Gastroesophageal sphincter (tissue), 4 donors: ENCODE measurements at regions not wholly inside any gene's neighbourhood (a gene's known extent, or its start where the extent isn't known, plus 50 kb on each side); places are given as distances from the start of the nearest gene placed in this dataset.

ENCODE experiments used
- ATAC-seq: fragments of 150-250 bp; one replicate; pipeline ENCODE4 v1.9.1; 2016; ENCODE audit warnings: mild to moderate bottlenecking, moderate library complexity
- H3K27ac ChIP-seq, 4 donors: fragments of 200-600 bp; sonication (generic) in 3 of 4; 1 replicate in 3 of 4; 2 replicates in 1 of 4; pipeline ENCODE4 v1.5.1; 2016 to 2019
- H3K27me3 ChIP-seq: fragments of 200-600 bp; sonication (generic); one replicate; pipeline ENCODE4 v1.5.1; 2019
- H3K36me3 ChIP-seq, 2 donors: fragments of 200-600 bp; sonication (generic); one replicate each; pipeline ENCODE4 v1.5.1; 2019; ENCODE audit warnings: control low read depth in 1 of 2
- H3K4me1 ChIP-seq, 3 donors: fragments of 200-600 bp; sonication (generic); 1 replicate in 2 of 3; 2 replicates in 1 of 3; pipeline ENCODE4 v1.5.1; 2016 to 2019; ENCODE audit warnings: control low read depth in 2 of 3
- H3K4me3 ChIP-seq, 2 donors: fragments of 200-600 bp; sonication (generic); one replicate each; pipeline ENCODE4 v1.5.1; 2019; ENCODE audit warnings: mild to moderate bottlenecking in 1 of 2, moderate library complexity in 1 of 2
- H3K9me3 ChIP-seq, 3 donors: fragments of 200-600 bp; sonication (generic); one replicate each; pipeline ENCODE4 v1.5.1; 2017 to 2019; ENCODE audit warnings: control low read depth in 2 of 3
- CTCF ChIP-seq, 4 experiments: fragments of 200-600 bp in 2 of 4; fragments of 450-650 bp in 2 of 4; sonication (generic) in 1 of 4; IDR thresholded peaks; one replicate each; pipeline ENCODE4 v1.5.1; 2017 to 2019; ENCODE audit warnings: antibody characterized with exemption in 4 of 4, mild to moderate bottlenecking in 2 of 4, moderate library complexity in 2 of 4
- EP300 ChIP-seq: sonication (generic); formaldehyde crosslinking; IDR thresholded peaks from one replicate; pipeline ENCODE4 v1.6.1; 2017; ENCODE audit warnings: antibody characterized with exemption, mild to moderate bottlenecking
- POLR2A ChIP-seq, 2 donors: fragments of 450-650 bp; IDR thresholded peaks; one replicate each; pipeline ENCODE4 v1.6.1; 2017; ENCODE audit warnings: antibody characterized with exemption in 2 of 2, mild to moderate bottlenecking in 2 of 2, moderate library complexity in 1 of 2
- POLR2AphosphoS5 ChIP-seq: sonication (generic); formaldehyde crosslinking; IDR thresholded peaks from one replicate; pipeline ENCODE4 v1.6.1; 2017; ENCODE audit warnings: antibody characterized with exemption
- WGBS, 2 donors: methylation state at CpG; one replicate each; pipeline ENCODE4 v1.1.5; 2018; ENCODE audit warnings: low coverage in 1 of 2; 5-methylcytosine and 5-hydroxymethylcytosine counted together

GRCh38 chr5:29380029-29380428 is 1813.5 kb upstream of the CDH6 start:
- Histone ChIP-seq H3K27ac (no peak overlapping the region), H3K36me3 (no peaks in the 10 kb centered on the region), H3K4me3 (no peak overlapping the region), H3K27me3 (no peaks in the 10 kb centered on the region), H3K4me1 (no peaks in the 10 kb centered on the region), H3K9me3 (no peaks in the 10 kb centered on the region)
- ATAC-seq: no peak
- WGBS, 2 donors: 0% methylated on average over 1 of the region's 1 CpG
- TF ChIP-seq POLR2AphosphoS5 (no peak), POLR2A (IDR thresholded peaks at IDR 0.05) (no peak), CTCF (IDR thresholded peaks at IDR 0.05) (no peak), EP300 (no peak)

- Histone ChIP-seq H3K27ac (no peak overlapping the region), H3K4me3 (no peak overlapping the region), H3K9me3 (no peaks in the 10 kb centered on the region), H3K27me3 (no peaks in the 10 kb centered on the region), H3K4me1 (no peaks in the 10 kb centered on the region), H3K36me3 (no peaks in the 10 kb centered on the region)
- ATAC-seq: no peak
- no peak for TF ChIP-seq POLR2A (IDR thresholded peaks at IDR 0.05)
- TF ChIP-seq POLR2AphosphoS5: no peak
- TF ChIP-seq CTCF (IDR thresholded peaks at IDR 0.05): no peak
- 85 to 89% methylated on average over 5 of the region's 5 CpGs for WGBS, 2 donors
These were observed 1813.9 kb upstream of the CDH6 start for GRCh38 chr5:29379619-29380018.

- 70 to 71% methylated on average over 4 to 5 of the region's 5 CpGs for WGBS, 2 donors
- H3K27me3 ChIP-seq: no peaks in the 10 kb centered on the region
- TF ChIP-seq POLR2AphosphoS5 (no peak), CTCF (IDR thresholded peaks at IDR 0.05) (no peak), POLR2A (IDR thresholded peaks at IDR 0.05) (no peak), EP300 (no peak)
- H3K4me1 ChIP-seq: no peaks in the 10 kb centered on the region
- no peak for ATAC-seq
- H3K4me3 ChIP-seq: no peak overlapping the region
- H3K27ac ChIP-seq: no peak overlapping the region
- no peaks in the 10 kb centered on the region for H3K9me3 ChIP-seq
- H3K36me3 ChIP-seq: no peaks in the 10 kb centered on the region
These were observed 1815.4 kb upstream of the CDH6 start for GRCh38 chr5:29378104-29378503.

- 83 to 87% methylated on average over 4 to 5 of the region's 5 CpGs for WGBS, 2 donors
- Histone ChIP-seq H3K27me3 (no peaks in the 10 kb centered on the region), H3K4me3 (no peak overlapping the region), H3K9me3 (no peaks in the 10 kb centered on the region), H3K27ac (no peak overlapping the region), H3K4me1 (no peaks in the 10 kb centered on the region), H3K36me3 (no peaks in the 10 kb centered on the region)
- no peak for ATAC-seq
- TF ChIP-seq EP300 (no peak), POLR2AphosphoS5 (no peak), POLR2A (IDR thresholded peaks at IDR 0.05) (no peak), CTCF (IDR thresholded peaks at IDR 0.05) (no peak)
These were observed 1823.2 kb upstream of the CDH6 start for GRCh38 chr5:29370248-29370647.

GRCh38 chr5:29367176-29367833 is 1826.2 kb upstream of the CDH6 start:
- 49 to 67% methylated on average over 5 of the region's 5 CpGs for WGBS, 2 donors

More at GRCh38 chr5:29367176-29367833, 1826.2 kb upstream of the CDH6 start:
- Histone ChIP-seq H3K27me3 (no peaks in the 10 kb centered on the region), H3K36me3 (no peaks in the 10 kb centered on the region), H3K9me3 (no peaks in the 10 kb centered on the region), H3K4me1 (no peaks in the 10 kb centered on the region), H3K4me3 (no peak overlapping the region), H3K27ac (no peak overlapping the region)
- no peak for TF ChIP-seq POLR2AphosphoS5
- TF ChIP-seq CTCF (IDR thresholded peaks at IDR 0.05): no peak
- no peak for TF ChIP-seq EP300
- TF ChIP-seq POLR2A (IDR thresholded peaks at IDR 0.05): no peak
- ATAC-seq: no peak
